ENCODE measurements at regions not wholly inside any gene's neighbourhood (a gene's known extent, or its start where the extent isn't known, plus 50 kb on each side); places are given as distances from the start of the nearest gene placed in this dataset.

DNA sequence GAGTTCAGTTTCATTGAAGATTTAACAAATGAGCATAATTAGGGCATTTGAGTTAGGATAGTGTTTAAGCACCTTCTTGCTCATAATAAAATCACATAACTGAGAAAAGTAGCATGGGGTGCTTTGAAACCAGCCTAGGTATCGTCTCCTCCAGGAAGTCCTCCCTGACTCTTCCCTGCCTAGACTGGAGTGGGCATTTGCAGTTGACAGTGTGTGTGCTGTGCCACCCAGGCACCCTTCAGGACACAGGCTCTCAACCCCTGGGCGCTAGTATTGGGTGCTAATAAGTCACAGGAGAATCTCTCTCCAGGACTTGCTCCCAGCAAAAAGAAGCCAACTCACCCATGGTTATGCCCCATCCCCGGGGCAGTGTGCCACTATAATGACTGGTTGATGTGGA lies 584.1 kb downstream of the INSC start:
- TF ChIP-seq POLR2A (IDR thresholded peaks at IDR 0.05), result no peak
- TF ChIP-seq, protein P1, sequence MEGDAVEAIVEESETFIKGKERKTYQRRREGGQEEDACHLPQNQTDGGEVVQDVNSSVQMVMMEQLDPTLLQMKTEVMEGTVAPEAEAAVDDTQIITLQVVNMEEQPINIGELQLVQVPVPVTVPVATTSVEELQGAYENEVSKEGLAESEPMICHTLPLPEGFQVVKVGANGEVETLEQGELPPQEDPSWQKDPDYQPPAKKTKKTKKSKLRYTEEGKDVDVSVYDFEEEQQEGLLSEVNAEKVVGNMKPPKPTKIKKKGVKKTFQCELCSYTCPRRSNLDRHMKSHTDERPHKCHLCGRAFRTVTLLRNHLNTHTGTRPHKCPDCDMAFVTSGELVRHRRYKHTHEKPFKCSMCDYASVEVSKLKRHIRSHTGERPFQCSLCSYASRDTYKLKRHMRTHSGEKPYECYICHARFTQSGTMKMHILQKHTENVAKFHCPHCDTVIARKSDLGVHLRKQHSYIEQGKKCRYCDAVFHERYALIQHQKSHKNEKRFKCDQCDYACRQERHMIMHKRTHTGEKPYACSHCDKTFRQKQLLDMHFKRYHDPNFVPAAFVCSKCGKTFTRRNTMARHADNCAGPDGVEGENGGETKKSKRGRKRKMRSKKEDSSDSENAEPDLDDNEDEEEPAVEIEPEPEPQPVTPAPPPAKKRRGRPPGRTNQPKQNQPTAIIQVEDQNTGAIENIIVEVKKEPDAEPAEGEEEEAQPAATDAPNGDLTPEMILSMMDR (IDR thresholded peaks at IDR 0.05), result no peak
